ENCODE measurements at regions not wholly inside any gene's neighbourhood (a gene's known extent, or its start where the extent isn't known, plus 50 kb on each side); places are given as distances from the start of the nearest gene placed in this dataset.

DNA sequence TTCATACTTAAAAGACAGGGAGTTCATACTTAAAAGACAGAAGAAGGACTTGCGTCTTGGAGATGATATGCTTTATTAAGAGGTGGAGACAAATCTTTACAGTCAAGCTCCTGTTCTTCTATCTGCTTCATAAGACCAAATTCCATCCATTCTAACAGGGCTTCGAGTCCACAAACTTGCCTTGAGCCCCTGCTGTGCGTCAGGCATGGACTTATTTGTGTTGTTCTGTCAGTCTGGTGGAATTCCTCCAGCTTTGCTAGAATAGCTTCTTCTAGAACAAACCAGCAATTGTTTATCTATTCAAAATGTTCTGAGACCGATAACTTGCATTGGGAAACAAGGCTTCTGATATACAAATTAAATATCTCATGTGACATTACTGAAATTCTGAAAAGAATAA is 73.9 kb upstream of the SOX11 start:
- TF ChIP-seq ZNF24 (IDR thresholded peaks at IDR 0.05) (no peak), ZNF274 (IDR thresholded peaks at IDR 0.05; ENCODE audit: insufficient read depth, insufficient read length) (no peak)
- TF ChIP-seq, protein P1, sequence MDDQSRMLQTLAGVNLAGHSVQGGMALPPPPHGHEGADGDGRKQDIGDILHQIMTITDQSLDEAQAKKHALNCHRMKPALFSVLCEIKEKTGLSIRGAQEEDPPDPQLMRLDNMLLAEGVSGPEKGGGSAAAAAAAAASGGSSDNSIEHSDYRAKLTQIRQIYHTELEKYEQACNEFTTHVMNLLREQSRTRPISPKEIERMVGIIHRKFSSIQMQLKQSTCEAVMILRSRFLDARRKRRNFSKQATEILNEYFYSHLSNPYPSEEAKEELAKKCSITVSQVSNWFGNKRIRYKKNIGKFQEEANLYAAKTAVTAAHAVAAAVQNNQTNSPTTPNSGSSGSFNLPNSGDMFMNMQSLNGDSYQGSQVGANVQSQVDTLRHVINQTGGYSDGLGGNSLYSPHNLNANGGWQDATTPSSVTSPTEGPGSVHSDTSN (IDR thresholded peaks at IDR 0.05; ENCODE audit: insufficient replicate concordance, low read depth, low read length): no peak

All from GM12878 (cell line).